AG20443 (cell line): ENCODE measurements at regions not wholly inside any gene's neighbourhood (a gene's known extent, or its start where the extent isn't known, plus 50 kb on each side); places are given as distances from the start of the nearest gene placed in this dataset.
"Not testable (repeated sequence)": the region's sequence is repeated elsewhere in the genome, so short reads cannot be mapped to it uniquely, and the experiment has no call there.

Source experiments
- DNase-seq: peaks from one replicate; pipeline ENCODE4 v3.0.0; 2012; ENCODE audit warnings: low spot score, mixed read lengths

DNA sequence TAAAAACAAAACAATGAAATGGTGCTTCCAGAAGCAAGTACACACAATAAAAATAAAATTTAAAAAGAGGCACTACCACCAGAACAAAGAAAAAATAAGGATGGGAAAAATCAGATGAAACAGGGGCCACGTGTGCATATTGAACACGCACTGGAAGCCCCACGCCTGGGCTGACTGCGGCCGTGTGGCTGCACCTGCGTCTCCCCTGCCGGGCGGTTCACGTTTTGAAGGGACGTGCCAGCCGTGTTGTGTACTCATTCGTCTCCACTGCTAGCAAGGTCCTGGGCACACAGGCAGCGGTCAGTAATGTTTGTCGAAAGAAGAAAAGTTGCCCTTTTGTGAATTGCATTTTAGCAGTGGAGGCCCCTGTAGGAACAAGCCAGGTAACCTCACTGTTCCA is 255.9 kb upstream of the RNF32 start:
- DNase-seq, result no peak

DNA sequence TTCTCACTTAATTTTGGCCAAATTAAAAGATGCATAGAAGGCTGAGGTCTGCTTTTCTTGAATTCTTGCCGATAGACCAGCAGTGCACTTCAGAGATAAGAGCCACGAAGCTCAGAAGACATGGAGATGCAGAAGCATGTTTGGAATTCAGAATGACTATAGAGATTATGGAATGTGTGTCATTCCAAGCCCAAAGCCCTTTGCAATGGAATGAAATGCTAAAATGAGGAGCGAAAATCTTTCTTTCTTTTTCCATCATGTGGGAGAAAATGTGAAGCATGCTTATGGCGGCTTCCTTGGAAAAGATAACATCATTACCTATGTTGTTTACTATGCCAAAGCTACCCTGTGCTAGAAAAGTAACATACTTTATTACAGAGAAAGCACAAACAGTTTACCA is 257.0 kb upstream of the RNF32 start:
- no peak for DNase-seq

DNA sequence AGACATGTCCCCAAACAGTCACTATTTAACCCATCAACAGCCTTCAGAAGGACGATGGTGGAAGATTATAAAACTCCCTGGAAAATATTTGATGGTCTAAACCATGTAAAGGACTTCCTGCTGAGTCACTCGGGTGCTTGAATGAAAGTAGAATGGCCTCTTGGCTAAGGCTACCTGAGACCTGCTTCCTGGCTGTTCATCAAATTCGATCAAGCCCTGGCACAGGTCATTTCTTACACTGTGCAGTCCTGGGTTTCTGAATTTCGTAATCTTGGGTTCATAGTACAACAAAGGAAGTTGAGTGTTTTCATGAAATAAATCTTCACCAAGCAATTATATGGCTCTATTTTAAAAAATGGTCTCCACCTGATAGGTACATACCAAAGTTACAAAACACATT is 260.3 kb upstream of the RNF32 start:
- DNase-seq, result no peak

DNA sequence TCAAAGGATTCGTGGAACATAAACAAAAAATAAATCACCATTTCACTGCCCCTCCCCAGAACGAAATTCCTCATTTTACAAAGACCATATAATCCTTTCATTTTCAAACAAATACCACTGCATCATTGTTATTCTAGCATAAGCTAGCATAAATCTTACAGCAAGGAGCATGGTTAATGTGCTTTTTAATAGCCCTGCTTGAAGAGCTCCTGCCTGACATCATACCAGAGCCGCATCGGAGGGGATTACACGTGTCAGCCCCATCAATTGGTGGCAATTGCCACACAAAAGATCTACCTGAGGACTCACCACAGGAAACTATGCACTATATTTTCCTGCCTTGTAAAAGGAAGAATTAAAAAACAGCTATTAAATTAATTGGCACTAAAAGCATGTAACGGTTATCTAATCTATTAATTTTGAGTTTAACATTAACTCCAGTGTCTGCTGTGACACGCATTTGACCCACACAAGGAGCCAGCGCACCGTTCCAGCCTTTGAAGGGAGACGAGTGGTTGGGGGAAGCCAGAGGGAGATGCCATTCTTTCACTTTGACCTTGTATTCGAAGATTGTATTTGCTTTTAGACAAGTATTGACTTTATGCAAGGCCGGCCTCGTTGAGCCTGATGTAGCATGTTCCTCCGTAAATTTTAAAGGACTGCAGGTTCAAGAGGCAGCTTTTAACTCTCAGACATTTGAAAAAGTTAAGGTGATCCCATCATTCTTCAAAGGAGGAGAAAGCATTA is 261.1 kb upstream of the RNF32 start:
- no peak for DNase-seq

DNA sequence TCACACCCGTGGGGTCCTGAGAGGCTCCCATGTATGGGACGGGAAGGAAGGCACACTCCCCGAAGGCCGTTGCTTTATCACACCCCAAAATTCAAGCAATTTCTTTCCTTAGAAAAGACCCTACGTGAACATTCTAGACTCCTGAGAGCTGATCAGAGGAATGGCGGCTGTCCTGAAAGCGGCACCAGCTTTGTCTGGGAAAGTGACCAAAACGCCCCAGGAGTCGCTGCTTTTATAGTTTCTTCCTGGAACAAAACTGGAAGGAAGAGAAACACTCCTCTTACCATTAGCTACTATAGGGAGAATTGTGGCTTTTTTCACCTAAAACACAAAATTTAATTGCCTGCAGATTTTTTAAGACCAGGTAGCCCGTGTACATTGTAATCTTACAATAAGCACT is 261.8 kb upstream of the RNF32 start:
- no peak for DNase-seq

DNA sequence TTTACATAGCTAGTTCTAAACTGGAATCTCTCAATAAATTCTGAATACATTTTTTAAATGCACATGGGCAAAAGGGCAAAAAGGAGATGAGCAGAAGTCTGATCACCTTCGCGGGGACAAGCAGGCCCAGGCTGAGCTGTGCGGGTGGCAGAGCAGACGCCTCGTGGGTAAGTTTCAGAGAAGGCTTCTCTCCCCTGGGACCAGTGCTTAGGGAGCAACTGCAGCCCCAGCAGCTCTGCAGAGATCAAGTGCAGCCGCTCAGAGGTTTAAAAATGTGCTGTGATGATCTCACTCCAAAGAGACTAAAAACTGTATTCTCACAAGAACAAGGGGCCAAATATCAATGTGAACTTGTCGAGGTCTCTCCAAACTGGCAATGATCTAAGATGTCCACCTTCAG is 264.3 kb upstream of the RNF32 start:
- no peak for DNase-seq

DNA sequence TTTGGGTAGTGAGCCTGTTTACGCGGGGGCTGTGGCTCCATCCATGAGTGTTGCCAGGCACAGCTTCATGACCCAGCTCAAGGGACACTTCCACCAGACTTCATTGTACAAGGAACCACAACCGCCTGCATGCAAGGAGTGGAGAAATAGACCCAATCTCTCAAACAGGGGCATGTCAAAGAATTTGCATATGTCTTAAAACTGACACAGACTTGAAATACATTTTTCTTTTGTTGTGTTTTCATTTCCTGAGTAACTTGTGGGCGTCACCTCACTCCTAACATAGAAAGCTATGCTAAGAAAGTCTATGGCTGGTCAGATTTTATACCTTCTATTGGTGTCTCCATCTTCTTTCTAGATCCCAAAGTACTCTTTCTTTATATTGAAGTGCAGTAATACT is 266.2 kb upstream of the RNF32 start:
- no peak for DNase-seq

DNA sequence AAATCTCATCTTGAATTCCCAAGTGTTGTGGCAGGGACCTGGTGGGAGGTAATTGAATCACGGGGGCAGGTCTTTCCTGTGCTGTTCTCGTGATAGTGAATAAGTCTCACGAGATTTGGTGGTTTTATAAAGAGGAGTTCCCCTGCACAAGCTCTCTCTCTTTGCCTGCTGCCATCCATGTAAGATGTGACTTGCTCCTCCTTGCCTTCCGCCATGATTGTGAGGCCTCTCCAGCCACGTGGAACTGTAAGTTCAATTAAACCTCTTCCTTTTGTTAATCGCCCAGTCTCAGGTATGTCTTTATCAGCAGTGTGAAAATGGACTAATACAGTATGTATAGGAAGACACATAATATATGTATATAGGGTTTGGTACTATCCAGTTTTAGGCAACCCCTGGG is 270.6 kb upstream of the RNF32 start:
- not testable (repeated sequence) for DNase-seq

DNA sequence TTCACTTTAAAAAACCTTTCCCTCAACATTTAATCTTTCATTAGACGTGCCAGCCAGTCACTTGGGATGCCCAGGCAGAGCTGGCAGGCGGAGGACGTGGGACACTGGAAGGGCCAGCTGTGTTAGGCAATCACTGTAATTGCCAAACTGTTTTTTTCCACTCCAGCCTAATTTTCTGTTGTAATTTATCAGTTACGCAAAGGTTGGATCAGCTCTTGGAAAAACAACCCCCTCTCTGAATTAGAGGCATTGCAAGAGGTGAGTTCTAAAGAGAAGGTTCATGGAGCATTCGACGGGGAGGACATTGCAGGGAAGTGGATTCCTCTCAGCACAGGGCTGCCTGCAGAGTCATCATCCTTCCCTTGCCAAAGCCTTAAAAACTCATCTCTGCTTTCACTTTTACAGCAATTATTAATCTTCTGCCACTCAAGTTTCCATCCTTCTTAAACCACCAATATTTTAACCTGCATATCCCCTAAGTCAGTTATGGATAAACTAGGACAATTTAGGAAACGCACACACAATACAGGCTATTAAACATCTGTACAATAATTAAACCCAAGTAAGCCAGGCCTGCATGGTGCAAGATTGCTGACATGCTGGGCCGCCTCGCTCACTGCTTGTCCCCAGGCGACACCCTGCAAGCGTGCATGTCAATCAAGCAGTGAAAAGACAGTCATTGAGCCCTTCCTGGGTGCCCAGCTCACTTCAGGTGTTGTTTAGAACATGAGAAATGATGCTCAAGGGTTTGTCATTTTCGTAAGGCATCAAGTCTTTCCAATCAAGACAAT is 272.3 kb upstream of the RNF32 start:
- no peak for DNase-seq

DNA sequence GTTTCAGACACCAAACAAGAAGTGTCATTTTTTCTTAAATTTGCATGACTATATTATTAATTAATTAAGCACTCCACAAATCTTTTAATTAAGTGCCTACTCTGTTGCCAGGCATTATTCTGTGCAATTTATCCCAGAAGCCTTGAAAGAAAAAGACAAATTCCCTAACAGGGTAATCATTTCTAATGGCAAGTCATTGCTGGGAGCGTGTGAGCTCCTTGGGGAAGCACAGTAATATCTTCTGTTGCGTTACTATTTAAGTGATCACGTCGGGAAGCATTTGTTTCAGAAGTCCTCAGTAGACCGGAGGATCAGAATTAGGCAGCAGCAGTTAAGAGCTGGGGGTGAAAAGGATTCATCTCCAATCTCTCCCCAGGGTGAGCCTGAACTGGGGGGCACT is 276.8 kb upstream of the RNF32 start:
- no peak for DNase-seq

DNA sequence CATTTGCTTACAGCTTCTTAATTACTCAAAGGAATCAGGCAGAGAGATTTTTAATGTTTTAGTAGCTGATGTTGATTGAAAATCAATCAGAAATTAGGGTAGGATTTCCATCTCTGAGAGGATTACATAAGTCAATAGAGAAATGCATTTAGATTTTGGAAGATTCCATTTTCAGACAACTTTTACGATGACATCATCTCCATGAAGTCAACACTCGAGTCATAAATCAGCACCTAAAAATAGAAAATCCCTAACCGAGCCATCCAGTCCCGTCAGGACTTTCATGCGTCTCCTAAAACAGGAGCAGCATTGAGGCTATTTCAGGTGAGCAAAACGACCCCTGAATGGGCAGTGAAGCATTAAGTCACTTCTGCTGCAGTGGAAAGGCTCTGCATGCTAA is 279.7 kb upstream of the RNF32 start:
- DNase-seq, result no peak

DNA sequence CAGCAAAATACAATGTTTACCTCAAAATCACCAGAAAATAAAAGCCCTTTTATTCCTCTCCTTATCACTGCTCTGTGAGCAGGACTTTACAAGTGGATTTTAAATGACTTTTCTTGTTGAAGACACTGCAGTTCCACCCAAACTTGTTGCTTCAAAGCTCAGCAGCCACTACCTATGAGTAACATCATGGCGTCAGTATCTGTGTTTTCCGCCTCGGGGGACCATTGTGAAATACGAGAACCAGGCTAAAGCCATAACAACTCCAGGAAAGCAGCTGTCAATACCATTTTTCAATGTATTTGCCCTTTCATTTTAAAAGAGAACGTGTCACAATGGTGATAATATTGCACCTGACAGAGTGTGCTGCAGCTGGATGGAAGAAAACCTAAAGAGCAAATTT is 284.0 kb upstream of the RNF32 start:
- no peak for DNase-seq

DNA sequence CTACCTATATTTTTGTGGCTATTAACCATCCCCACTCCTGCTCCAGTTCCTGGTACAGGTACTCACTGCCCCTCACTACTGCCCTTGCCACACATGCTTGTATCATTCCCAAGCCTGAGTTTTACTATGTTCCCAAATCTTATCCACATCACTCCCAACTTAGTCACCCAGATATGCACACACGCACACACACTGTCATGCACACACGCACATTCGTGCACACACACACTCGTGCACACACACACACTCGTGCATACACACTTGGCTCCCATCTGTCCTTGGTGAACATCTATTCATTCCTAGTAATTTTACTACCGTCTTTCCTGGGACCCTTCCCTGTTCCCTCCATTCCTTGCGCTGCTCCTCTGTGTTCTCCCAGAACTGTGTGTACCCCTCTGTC is 287.2 kb upstream of the RNF32 start:
- no peak for DNase-seq

DNA sequence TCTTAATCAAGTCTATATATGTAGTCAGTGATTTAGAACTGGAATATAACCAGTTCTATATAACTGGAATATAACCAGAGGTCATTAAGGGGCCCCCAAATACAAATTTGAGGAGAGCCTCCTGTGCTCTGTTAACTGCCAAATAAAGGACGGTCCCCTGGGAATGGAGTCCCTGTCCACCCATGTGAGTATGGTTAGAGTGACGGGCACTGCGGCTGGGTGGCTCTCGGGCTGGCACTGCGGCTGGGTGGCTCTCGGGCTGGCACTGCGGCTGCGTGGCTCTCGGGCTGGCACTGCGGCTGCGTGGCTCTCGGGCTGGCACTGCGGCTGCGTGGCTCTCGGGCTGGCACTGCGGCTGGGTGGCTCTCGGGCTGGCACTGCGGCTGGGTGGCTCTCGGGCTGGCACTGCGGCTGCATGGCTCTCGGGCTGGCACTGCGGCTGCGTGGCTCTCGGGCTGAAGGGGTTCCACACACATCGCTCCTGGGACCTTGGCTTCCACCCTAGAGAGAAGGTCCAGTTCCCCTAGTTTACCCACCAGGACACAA is 292.8 kb upstream of the RNF32 start:
- DNase-seq, result not testable (repeated sequence)

DNA sequence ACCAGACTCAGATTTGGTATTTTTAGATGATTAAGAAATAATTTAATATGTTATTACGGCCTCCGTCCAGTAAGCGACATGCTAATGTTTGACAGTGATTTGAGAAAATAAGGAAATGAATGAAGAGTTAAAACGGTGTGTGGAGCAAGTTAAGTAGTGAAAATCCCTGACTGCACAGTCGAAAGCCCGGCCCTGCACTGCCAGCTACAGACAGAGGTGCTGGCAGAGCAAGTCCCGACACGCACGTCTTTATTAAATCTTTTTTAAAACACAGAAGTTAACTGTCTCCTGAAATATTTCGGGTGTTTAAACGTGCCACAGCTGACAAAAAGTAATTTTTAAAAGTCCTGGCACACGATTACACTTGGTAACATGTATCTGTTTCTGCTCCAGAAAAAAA is 293.4 kb upstream of the RNF32 start:
- DNase-seq, result no peak

DNA sequence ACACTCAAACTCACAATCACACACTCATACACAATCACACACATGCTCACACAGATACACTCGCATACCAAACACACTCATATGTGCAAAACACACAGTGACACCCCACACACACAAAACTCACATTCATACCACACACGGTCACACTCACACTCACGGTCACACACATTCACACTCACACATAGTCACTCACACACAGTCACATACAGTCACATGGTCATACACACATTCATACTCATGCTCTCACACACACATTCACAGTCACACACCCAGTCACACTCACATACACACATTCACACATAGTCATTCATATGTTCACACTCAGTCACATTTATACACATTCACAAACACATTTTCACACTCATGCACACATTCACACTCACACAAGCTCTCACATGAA is 296.0 kb upstream of the RNF32 start:
- no peak for DNase-seq

DNA sequence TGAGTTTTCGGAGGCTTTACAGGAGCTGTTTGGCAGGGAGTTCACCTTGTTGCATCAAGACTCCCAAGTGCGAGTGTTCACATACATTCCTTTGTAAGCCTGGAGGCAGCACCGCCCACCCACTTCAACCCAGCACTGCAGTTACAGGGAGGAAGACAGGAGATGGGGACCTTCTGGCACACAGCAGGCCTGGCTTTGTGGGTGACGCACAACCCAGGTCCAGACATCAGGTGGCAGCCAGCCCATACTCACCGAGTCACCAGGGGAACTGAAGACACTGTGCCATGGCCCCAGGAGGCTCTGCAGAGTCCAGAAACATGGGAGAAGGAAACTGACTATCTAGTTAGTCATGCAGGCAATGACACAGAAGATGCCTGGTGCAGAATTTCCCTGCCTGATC is 305.9 kb upstream of the RNF32 start:
- DNase-seq, result no peak

DNA sequence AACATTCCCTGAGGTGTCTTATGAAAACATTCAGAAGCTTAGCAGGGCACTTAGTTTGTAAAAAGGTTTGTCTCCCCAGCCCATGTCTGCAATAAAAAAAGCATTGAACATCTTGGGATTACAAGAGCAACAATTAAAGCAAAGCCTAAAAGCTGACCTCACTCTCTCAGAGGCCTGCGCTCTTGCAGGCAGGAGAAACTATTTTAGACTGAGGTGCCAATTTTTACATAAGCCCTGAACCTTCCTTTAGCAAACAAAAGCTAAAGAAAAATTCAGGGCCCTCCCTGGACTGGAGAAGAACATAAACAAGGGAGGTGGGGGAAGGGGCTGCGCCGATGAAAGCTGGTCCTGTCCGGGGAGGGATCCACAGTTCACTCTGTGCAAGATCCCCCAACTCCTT is 312.7 kb upstream of the RNF32 start:
- no peak for DNase-seq

DNA sequence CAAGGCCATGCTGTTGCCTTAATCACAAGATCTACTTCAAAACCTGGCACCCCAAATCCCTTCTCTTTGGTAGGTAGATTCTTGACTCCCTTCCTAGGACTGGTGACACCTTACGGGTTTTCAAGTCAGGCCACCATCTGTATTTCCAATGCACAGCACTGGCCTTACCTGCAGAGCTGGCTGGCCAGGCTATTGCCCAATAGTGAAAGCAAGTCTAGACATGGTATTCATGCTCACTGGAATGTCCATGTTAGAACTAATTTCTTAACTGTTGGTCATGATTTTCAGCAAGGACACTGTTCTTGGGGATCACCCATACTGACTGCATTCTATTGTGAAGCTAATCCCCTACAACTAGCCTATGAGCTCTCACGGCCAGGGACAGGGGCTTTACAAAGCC is 313.1 kb upstream of the RNF32 start:
- no peak for DNase-seq

DNA sequence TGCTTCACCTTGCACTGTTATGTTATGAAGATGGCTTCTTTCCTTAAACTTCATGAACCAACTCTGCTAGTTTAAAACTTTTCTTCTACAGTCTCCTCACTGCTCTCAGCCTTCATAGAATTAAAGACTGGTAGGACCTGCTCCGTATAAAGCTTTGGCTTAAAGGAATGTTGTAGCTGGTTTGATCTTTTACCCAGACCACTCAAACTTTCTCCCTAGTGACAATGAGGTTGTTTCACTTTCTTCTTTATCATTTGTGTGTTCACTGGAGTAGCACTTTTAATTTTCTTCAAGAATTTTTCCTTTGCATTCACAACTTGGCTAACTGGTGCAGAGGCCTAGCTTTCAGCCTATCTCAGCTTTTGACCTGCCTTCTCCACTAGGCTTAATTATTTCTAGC is 316.4 kb upstream of the RNF32 start:
- DNase-seq, result no peak

DNA sequence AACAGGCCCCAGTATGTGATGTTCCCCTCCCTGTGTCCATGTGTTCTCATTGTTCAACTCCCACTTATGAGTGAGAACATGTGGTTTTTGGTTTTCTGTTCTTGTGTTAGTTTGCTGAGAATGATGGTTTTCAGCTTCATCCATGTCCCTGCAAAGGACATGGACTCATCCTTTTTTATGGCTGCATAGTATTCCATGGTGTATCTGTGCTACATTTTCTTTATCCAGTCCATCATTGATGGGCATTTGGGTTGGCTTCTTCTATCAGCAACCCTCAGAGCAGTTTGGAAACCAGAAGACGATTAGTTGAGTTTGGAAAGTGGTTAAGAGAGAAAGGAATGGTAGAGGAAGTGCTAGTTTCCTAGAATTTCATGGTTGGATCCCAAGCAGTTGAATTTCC is 319.1 kb upstream of the RNF32 start:
- DNase-seq, result not testable (repeated sequence)

DNA sequence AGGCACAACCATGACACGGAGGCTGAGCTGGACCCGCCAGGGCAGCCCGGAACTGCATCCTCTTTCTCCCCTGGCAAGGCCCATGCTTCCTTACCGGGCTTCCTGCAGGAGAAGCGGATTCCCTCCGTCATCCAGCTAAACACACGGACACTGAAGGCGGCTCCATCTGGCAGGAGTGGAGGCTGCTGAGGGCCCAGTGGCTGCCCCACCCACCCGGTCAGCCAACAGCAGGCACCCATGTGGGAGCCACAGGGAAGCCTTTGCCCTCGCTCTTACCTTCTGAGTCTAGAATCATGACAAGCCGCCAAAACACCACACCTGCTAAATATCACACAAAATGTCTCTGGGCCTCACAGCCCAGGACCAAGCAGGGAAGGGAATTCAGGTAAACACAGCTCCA is 321.6 kb upstream of the RNF32 start:
- no peak for DNase-seq

DNA sequence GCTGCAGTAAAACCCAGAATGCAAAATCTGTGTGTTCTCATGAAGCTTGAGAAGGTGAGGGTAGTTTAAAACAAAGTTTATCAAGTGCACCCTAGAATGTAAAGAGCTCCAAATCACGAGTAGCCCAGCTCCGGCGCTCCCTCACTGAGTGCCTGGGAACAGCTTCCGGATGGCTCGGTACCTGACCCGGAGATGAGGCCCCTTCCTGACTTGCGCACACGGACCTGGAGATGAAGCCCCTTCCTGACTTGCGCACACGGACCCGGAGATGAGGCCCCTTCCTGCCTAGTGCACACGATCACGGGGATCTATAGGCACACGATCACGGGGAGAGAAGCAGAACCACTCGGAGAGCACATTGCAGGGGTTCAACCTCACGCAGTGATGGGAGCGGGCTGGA is 322.1 kb upstream of the RNF32 start:
- no peak for DNase-seq
